WTC11 (cell line): ENCODE measurements at regions not wholly inside any gene's neighbourhood (a gene's known extent, or its start where the extent isn't known, plus 50 kb on each side); places are given as distances from the start of the nearest gene placed in this dataset.

Source experiments
- ATAC-seq: fragments of 200-7000 bp; cut with Tn5 transposase; 2 replicates; pipeline ENCODE4 v1.10.0; 2021; ENCODE audit warnings: mild to moderate bottlenecking, moderate library complexity
- CTCF ChIA-PET: fragments of 300-600 bp; sonication (Branson Sonifier 250); formaldehyde crosslinking; loops from one replicate; lab custom pipeline; 2021; ENCODE audit warnings: antibody characterized with exemption; lab: Charles Lee
- POLR2A ChIA-PET: fragments of 350-600 bp; sonication (Branson Sonifier 250); formaldehyde crosslinking; loops from one replicate; lab custom pipeline; 2021; ENCODE audit warnings: antibody characterized with exemption; lab: Charles Lee
- DNase-seq: peaks from one replicate; pipeline ENCODE4 v3.0.0; 2021; ENCODE audit warnings: low spot score
- H3K27ac Mint-ChIP-seq: 2 replicates; pipeline ENCODE4 v1.8.0; 2021; ENCODE audit warnings: mixed read lengths
- H3K27me3 Mint-ChIP-seq: 2 replicates; pipeline ENCODE4 v1.8.0; 2021; ENCODE audit warnings: low read depth, mild to moderate bottlenecking, moderate library complexity, mixed read lengths
- H3K36me3 Mint-ChIP-seq: 2 replicates; pipeline ENCODE4 v1.8.0; 2021; ENCODE audit warnings: mixed read lengths
- H3K4me1 Mint-ChIP-seq: 2 replicates; pipeline ENCODE4 v1.8.0; 2022; ENCODE audit warnings: mixed read lengths
- H3K4me3 Mint-ChIP-seq: 2 replicates; pipeline ENCODE4 v1.8.0; 2021; ENCODE audit warnings: mild to moderate bottlenecking, moderate library complexity, mixed read lengths
- H3K9me3 Mint-ChIP-seq: 2 replicates; pipeline ENCODE4 v1.8.0; 2021; ENCODE audit warnings: mixed read lengths
- CBFB ChIP-seq: sonication (generic); formaldehyde crosslinking; IDR thresholded peaks from 2 replicates; pipeline ENCODE4 v1.8.1; 2022; ENCODE audit warnings: mild to moderate bottlenecking, low read depth, missing genetic modification reagents
- FOXJ3 ChIP-seq: sonication (generic); formaldehyde crosslinking; IDR thresholded peaks from 2 replicates; pipeline ENCODE4 v1.9.0; 2021; ENCODE audit warnings: missing genetic modification reagents, mild to moderate bottlenecking, borderline replicate concordance
- HMGA2 ChIP-seq: fragments of 250-450 bp; sonication (Bioruptor Pico); IDR thresholded peaks from 2 replicates; pipeline ENCODE4 v1.4.0; 2021; ENCODE audit warnings: mild to moderate bottlenecking, moderate library complexity
- JUN ChIP-seq: sonication (generic); formaldehyde crosslinking; IDR thresholded peaks from 2 replicates; pipeline ENCODE4 v1.8.0; 2023; ENCODE audit warnings: mild to moderate bottlenecking, missing genetic modification reagents
- RELA ChIP-seq: sonication (generic); formaldehyde crosslinking; IDR thresholded peaks from 2 replicates; pipeline ENCODE4 v1.8.1; 2022; ENCODE audit warnings: missing genetic modification reagents, mild to moderate bottlenecking, borderline replicate concordance
- SMAD4 ChIP-seq: sonication (generic); formaldehyde crosslinking; IDR thresholded peaks from 2 replicates; pipeline ENCODE4 v1.8.0; 2022; ENCODE audit warnings: mild to moderate bottlenecking, missing genetic modification reagents
- SOX15 ChIP-seq: fragments of 250-450 bp; sonication (Bioruptor Pico); IDR thresholded peaks from 2 replicates; pipeline ENCODE4 v1.9.0; 2021; ENCODE audit warnings: mild to moderate bottlenecking
- SP1 ChIP-seq: sonication (generic); formaldehyde crosslinking; conservative IDR thresholded peaks from 2 replicates; pipeline ENCODE4 v1.8.1; 2022; ENCODE audit warnings: missing genetic modification reagents
- TCF7 ChIP-seq: sonication (generic); formaldehyde crosslinking; IDR thresholded peaks from 2 replicates; pipeline ENCODE4 v1.8.0; 2022; ENCODE audit warnings: mild to moderate bottlenecking, low read depth, missing genetic modification reagents, moderate library complexity
- TF ChIP-seq, protein P1 (sequence below): sonication (generic); formaldehyde crosslinking; IDR thresholded peaks from 2 replicates; pipeline ENCODE4 v1.8.0; 2023; ENCODE audit warnings: missing genetic modification reagents
- TF ChIP-seq, protein P2 (sequence below): sonication (generic); formaldehyde crosslinking; IDR thresholded peaks from 2 replicates; pipeline ENCODE4 v1.8.0; 2022; ENCODE audit warnings: missing genetic modification reagents
- TF ChIP-seq, protein P3 (sequence below): sonication (generic); formaldehyde crosslinking; IDR thresholded peaks from 2 replicates; pipeline ENCODE4 v1.8.0; 2023; ENCODE audit warnings: mild to moderate bottlenecking, missing genetic modification reagents
- TF ChIP-seq, protein P4 (sequence below): fragments of 250-450 bp; sonication (Bioruptor Pico); IDR thresholded peaks from 2 replicates; pipeline ENCODE4 v2.1.2; 2022; ENCODE audit warnings: mild to moderate bottlenecking, moderate library complexity
- TF ChIP-seq, protein P5 (sequence below): sonication (generic); formaldehyde crosslinking; conservative IDR thresholded peaks from 2 replicates; pipeline ENCODE4 v1.8.1; 2022; ENCODE audit warnings: mild to moderate bottlenecking, missing genetic modification reagents
- TF ChIP-seq, protein P6 (sequence below): sonication (generic); formaldehyde crosslinking; IDR thresholded peaks from 2 replicates; pipeline ENCODE4 v1.8.1; 2023; ENCODE audit warnings: mild to moderate bottlenecking, missing genetic modification reagents
- TF ChIP-seq, protein P7 (sequence below): fragments of 200-600 bp; IDR thresholded peaks from 2 replicates; pipeline ENCODE4 v1.8.0; 2022; ENCODE audit warnings: antibody characterized with exemption
- TF ChIP-seq, protein P8 (sequence below): sonication (generic); formaldehyde crosslinking; IDR thresholded peaks from 2 replicates; pipeline ENCODE4 v1.8.0; 2022; ENCODE audit warnings: mild to moderate bottlenecking, missing genetic modification reagents
- TF ChIP-seq, protein P9 (sequence below): sonication (generic); formaldehyde crosslinking; IDR thresholded peaks from 2 replicates; pipeline ENCODE4 v1.8.1; 2022; ENCODE audit warnings: low read depth, missing genetic modification reagents, borderline replicate concordance

DNA sequence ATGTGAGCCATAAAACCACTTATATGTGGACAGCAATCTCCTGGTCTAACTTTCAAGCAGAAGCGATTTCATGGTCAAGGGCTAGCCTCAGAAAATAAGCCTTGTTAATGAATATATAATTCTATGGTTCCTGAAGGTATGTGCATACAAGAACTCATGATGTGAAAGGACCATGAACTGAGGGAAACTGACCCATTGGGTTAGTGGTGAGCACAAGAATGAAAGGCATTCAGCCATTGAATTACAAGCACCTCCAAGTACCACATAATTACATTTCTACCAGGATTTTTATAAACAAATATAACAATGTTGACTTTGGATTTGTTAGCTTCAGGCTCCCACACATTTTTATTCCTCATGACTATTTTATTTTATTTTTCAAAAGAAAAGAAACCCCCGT is 459.0 kb downstream of the TLE4 start (continued):
- TF ChIP-seq, protein P1, sequence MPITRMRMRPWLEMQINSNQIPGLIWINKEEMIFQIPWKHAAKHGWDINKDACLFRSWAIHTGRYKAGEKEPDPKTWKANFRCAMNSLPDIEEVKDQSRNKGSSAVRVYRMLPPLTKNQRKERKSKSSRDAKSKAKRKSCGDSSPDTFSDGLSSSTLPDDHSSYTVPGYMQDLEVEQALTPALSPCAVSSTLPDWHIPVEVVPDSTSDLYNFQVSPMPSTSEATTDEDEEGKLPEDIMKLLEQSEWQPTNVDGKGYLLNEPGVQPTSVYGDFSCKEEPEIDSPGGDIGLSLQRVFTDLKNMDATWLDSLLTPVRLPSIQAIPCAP (CRISPR knock-in tag) = no peak
- TF ChIP-seq, protein P2, sequence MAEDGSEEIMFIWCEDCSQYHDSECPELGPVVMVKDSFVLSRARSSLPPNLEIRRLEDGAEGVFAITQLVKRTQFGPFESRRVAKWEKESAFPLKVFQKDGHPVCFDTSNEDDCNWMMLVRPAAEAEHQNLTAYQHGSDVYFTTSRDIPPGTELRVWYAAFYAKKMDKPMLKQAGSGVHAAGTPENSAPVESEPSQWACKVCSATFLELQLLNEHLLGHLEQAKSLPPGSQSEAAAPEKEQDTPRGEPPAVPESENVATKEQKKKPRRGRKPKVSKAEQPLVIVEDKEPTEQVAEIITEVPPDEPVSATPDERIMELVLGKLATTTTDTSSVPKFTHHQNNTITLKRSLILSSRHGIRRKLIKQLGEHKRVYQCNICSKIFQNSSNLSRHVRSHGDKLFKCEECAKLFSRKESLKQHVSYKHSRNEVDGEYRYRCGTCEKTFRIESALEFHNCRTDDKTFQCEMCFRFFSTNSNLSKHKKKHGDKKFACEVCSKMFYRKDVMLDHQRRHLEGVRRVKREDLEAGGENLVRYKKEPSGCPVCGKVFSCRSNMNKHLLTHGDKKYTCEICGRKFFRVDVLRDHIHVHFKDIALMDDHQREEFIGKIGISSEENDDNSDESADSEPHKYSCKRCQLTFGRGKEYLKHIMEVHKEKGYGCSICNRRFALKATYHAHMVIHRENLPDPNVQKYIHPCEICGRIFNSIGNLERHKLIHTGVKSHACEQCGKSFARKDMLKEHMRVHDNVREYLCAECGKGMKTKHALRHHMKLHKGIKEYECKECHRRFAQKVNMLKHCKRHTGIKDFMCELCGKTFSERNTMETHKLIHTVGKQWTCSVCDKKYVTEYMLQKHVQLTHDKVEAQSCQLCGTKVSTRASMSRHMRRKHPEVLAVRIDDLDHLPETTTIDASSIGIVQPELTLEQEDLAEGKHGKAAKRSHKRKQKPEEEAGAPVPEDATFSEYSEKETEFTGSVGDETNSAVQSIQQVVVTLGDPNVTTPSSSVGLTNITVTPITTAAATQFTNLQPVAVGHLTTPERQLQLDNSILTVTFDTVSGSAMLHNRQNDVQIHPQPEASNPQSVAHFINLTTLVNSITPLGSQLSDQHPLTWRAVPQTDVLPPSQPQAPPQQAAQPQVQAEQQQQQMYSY (CRISPR knock-in tag) = no peak
- TF ChIP-seq, protein P3, sequence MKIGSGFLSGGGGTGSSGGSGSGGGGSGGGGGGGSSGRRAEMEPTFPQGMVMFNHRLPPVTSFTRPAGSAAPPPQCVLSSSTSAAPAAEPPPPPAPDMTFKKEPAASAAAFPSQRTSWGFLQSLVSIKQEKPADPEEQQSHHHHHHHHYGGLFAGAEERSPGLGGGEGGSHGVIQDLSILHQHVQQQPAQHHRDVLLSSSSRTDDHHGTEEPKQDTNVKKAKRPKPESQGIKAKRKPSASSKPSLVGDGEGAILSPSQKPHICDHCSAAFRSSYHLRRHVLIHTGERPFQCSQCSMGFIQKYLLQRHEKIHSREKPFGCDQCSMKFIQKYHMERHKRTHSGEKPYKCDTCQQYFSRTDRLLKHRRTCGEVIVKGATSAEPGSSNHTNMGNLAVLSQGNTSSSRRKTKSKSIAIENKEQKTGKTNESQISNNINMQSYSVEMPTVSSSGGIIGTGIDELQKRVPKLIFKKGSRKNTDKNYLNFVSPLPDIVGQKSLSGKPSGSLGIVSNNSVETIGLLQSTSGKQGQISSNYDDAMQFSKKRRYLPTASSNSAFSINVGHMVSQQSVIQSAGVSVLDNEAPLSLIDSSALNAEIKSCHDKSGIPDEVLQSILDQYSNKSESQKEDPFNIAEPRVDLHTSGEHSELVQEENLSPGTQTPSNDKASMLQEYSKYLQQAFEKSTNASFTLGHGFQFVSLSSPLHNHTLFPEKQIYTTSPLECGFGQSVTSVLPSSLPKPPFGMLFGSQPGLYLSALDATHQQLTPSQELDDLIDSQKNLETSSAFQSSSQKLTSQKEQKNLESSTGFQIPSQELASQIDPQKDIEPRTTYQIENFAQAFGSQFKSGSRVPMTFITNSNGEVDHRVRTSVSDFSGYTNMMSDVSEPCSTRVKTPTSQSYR (CRISPR knock-in tag) = no peak
- TF ChIP-seq FOXJ3 (CRISPR knock-in tag) = no peak
- TF ChIP-seq, protein P4, sequence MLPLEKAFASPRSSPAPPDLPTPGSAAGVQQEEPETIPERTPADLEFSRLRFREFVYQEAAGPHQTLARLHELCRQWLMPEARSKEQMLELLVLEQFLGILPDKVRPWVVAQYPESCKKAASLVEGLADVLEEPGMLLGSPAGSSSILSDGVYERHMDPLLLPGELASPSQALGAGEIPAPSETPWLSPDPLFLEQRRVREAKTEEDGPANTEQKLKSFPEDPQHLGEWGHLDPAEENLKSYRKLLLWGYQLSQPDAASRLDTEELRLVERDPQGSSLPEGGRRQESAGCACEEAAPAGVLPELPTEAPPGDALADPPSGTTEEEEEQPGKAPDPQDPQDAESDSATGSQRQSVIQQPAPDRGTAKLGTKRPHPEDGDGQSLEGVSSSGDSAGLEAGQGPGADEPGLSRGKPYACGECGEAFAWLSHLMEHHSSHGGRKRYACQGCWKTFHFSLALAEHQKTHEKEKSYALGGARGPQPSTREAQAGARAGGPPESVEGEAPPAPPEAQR (CRISPR knock-in tag) = no peak
- TF ChIP-seq JUN (CRISPR knock-in tag) = no peak
- no peak for TF ChIP-seq HMGA2
- TF ChIP-seq CBFB (CRISPR knock-in tag) = no peak

DNA sequence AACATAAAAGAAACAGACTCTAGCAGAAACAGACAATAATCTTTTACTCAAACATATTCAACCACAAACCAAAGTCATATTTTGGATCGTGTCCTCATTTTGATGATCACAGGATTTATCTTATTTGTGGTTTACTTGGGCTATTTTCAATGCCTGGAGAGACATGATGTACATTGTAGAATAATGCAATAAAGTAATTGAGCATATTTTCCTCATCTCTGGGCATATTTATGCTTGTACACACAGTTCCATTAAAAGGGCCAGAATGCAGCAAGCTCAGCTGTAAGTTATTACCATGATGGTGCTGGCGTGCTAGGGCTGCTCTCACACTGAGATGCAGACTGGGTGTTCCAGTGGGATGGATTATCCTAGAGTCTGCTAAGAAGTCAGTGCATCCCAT is 456.7 kb downstream of the TLE4 start:
- DNase-seq (no peak), ATAC-seq (no peak)
- Mint-ChIP-seq H3K4me1 (peaks cover 9% of the 10 kb centered on the region), H3K9me3 (peaks cover 34% of the 10 kb centered on the region), H3K27me3 (peaks cover 5% of the 10 kb centered on the region; the same call in 1 of the 2 replicates), H3K36me3 (peaks cover 6% of the 10 kb centered on the region), H3K27ac (no peak overlapping the region), H3K4me3 (no peak overlapping the region)
- POLR2A ChIA-PET = no interaction called here
- CTCF ChIA-PET = no interaction called here
- no peak for TF ChIP-seq RELA
- no peak for TF ChIP-seq SP1 (CRISPR knock-in tag)
- TF ChIP-seq, protein P2 (CRISPR knock-in tag) = no peak
- TF ChIP-seq, protein P5, sequence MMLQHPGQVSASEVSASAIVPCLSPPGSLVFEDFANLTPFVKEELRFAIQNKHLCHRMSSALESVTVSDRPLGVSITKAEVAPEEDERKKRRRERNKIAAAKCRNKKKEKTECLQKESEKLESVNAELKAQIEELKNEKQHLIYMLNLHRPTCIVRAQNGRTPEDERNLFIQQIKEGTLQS (CRISPR knock-in tag) = no peak
- TF ChIP-seq, protein P6, sequence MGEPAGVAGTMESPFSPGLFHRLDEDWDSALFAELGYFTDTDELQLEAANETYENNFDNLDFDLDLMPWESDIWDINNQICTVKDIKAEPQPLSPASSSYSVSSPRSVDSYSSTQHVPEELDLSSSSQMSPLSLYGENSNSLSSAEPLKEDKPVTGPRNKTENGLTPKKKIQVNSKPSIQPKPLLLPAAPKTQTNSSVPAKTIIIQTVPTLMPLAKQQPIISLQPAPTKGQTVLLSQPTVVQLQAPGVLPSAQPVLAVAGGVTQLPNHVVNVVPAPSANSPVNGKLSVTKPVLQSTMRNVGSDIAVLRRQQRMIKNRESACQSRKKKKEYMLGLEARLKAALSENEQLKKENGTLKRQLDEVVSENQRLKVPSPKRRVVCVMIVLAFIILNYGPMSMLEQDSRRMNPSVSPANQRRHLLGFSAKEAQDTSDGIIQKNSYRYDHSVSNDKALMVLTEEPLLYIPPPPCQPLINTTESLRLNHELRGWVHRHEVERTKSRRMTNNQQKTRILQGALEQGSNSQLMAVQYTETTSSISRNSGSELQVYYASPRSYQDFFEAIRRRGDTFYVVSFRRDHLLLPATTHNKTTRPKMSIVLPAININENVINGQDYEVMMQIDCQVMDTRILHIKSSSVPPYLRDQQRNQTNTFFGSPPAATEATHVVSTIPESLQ = no peak
- TF ChIP-seq, protein P7, sequence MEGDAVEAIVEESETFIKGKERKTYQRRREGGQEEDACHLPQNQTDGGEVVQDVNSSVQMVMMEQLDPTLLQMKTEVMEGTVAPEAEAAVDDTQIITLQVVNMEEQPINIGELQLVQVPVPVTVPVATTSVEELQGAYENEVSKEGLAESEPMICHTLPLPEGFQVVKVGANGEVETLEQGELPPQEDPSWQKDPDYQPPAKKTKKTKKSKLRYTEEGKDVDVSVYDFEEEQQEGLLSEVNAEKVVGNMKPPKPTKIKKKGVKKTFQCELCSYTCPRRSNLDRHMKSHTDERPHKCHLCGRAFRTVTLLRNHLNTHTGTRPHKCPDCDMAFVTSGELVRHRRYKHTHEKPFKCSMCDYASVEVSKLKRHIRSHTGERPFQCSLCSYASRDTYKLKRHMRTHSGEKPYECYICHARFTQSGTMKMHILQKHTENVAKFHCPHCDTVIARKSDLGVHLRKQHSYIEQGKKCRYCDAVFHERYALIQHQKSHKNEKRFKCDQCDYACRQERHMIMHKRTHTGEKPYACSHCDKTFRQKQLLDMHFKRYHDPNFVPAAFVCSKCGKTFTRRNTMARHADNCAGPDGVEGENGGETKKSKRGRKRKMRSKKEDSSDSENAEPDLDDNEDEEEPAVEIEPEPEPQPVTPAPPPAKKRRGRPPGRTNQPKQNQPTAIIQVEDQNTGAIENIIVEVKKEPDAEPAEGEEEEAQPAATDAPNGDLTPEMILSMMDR = no peak
- no peak for TF ChIP-seq SOX15
- TF ChIP-seq, protein P8, sequence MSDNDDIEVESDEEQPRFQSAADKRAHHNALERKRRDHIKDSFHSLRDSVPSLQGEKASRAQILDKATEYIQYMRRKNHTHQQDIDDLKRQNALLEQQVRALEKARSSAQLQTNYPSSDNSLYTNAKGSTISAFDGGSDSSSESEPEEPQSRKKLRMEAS (CRISPR knock-in tag) = no peak
- TF ChIP-seq, protein P9, sequence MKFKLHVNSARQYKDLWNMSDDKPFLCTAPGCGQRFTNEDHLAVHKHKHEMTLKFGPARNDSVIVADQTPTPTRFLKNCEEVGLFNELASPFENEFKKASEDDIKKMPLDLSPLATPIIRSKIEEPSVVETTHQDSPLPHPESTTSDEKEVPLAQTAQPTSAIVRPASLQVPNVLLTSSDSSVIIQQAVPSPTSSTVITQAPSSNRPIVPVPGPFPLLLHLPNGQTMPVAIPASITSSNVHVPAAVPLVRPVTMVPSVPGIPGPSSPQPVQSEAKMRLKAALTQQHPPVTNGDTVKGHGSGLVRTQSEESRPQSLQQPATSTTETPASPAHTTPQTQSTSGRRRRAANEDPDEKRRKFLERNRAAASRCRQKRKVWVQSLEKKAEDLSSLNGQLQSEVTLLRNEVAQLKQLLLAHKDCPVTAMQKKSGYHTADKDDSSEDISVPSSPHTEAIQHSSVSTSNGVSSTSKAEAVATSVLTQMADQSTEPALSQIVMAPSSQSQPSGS = no peak
- TF ChIP-seq SMAD4 (CRISPR knock-in tag) = no peak
- no peak for TF ChIP-seq TCF7 (CRISPR knock-in tag)
